Left ventricle myocardium inferior (tissue), 1 donor: ENCODE measurements at regions not wholly inside any gene's neighbourhood (a gene's known extent, or its start where the extent isn't known, plus 50 kb on each side); places are given as distances from the start of the nearest gene placed in this dataset.

Experiments
- DNase-seq: peaks from one replicate; pipeline ENCODE4 v3.0.0-alpha.2; 2020
- H3K27ac ChIP-seq: fragments of 200-600 bp; replicated peaks from 2 replicates; pipeline ENCODE4 v1.8.0; 2021
- H3K27me3 ChIP-seq: fragments of 200-600 bp; 2 replicates; pipeline ENCODE4 v1.8.0; 2021; ENCODE audit warnings: low read depth
- H3K36me3 ChIP-seq: fragments of 200-600 bp; 2 replicates; pipeline ENCODE4 v1.8.0; 2021
- H3K4me1 ChIP-seq: fragments of 200-600 bp; 2 replicates; pipeline ENCODE4 v1.8.0; 2021
- H3K4me3 ChIP-seq: fragments of 200-600 bp; 2 replicates; pipeline ENCODE4 v1.8.0; 2021; ENCODE audit warnings: mild to moderate bottlenecking, moderate library complexity
- H3K9me3 ChIP-seq: fragments of 200-600 bp; replicated peaks from 2 replicates; pipeline ENCODE4 v1.8.0; 2021
- CTCF ChIP-seq: fragments of 200-600 bp; IDR thresholded peaks from 2 replicates; pipeline ENCODE4 v1.8.0; 2021; ENCODE audit warnings: antibody characterized with exemption, mild to moderate bottlenecking, borderline replicate concordance
- intact Hi-C: fragments of 100-400 bp; cut with micrococcal nuclease; formaldehyde crosslinking; loops from one replicate; pipeline ENCODE4 v1.11.0; 2022
- donor health status: DM: no; HTN: yes; CAD: no; lungs with severe emphysema.

DNA sequence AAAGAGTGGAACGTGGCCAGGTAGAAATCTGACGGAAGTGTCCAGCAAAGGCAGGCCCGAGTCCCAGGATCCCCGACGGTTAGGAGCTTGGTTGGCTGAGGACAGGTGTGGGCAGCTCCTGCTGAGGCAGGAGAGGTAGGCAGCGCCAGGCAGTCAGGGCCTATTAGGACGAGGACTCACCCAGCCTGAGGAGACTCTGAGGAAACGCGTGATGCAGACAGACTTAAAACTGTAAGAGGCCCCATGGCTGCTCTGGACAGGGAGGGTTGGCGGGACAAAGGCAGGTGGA is 255.7 kb upstream of the SFSWAP start:
- intact Hi-C loops, result no loop called here
- TF ChIP-seq CTCF, result no peak

DNA sequence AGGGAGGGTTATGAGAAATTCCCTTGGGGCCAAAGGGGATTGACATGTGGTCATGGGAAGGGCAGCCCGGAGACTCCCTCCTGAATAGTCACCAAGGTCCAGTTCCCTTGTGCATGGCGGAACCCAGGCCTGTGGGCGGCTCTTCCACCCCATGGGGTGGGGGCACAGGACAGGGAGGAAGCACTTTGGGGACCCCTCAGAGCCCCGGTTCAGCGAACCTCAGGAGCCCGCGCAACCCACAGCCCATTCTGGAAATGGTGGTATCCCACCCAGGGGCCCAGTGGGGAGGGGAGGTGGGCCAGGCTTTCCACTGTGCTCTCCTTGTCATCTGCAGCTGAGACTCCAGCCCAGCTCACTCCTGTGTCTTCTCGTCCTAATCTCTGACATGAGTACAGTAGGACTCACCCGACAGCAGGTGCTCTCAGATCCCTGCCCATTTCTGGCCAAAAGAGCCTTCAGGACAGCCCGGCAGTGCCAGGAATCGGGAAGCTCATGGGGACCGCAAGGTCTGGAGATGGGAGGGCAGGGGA is 255.2 kb upstream of the SFSWAP start:
- peaks cover 71% of the 10 kb centered on the region for H3K27me3 ChIP-seq
- no peak for DNase-seq
- intact Hi-C loops, result no loop called here

More for the DNA sequence above, 255.7 kb upstream of the SFSWAP start:
- Histone ChIP-seq H3K9me3 (peaks cover 17% of the 10 kb centered on the region), H3K4me1 (no peaks in the 10 kb centered on the region), H3K27me3 (peaks cover 66% of the 10 kb centered on the region), H3K36me3 (no peaks in the 10 kb centered on the region), H3K27ac (no peak overlapping the region), H3K4me3 (no peak overlapping the region)
- DNase-seq, result no peak

DNA sequence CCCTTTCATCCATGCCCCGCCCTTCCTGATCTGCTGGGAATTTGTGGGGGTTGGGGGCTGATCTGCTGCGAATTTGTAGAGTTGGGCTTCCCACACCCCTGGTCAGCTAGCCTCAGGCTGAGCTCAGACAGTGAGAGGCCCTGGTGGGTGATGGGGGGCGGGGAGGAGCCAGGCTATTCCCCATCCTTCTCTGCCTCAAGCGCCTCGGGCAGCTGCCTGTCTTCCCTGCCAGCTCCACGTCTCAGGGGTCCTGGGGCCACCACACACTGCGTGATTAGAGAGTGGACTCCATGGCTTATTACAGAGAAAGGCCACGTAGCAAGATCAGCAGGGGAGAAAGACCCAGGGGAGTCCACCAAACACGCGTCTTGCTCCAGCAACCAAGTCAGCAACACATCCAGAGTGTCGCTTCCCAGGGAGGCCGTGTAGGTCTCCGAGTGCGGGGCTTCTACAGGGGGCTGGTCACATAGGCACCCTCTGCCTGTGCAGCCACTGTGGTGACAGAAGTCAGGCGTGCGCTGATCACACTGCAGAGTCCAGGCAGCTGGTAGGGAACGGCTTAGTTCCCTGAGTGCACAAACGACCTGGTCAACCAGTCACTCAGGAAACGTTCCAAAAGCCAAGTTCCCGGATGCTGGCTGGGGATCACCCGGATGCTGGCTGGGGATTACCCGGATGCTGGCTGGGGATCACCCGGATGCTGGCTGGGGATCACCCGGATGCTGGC is 254.4 kb upstream of the SFSWAP start:
- no peaks in the 10 kb centered on the region for H3K4me1 ChIP-seq
- H3K27me3 ChIP-seq, result peaks cover 79% of the 10 kb centered on the region
- TF ChIP-seq CTCF, result no peak
- no peak overlapping the region for H3K27ac ChIP-seq
- no peak overlapping the region for H3K4me3 ChIP-seq
- H3K36me3 ChIP-seq, result no peaks in the 10 kb centered on the region
- no peak for DNase-seq
- H3K9me3 ChIP-seq, result peaks cover 4% of the 10 kb centered on the region
- intact Hi-C loops, result no loop called here

More for the DNA sequence above, 255.2 kb upstream of the SFSWAP start:
- Histone ChIP-seq H3K27ac (no peak overlapping the region), H3K36me3 (no peaks in the 10 kb centered on the region), H3K9me3 (peaks cover 12% of the 10 kb centered on the region), H3K4me3 (no peak overlapping the region), H3K4me1 (no peaks in the 10 kb centered on the region)
- TF ChIP-seq CTCF, result no peak

- Histone ChIP-seq H3K9me3 (peaks cover 4% of the 10 kb centered on the region), H3K4me1 (no peaks in the 10 kb centered on the region), H3K36me3 (no peaks in the 10 kb centered on the region), H3K27ac (no peak overlapping the region), H3K4me3 (no peak overlapping the region), H3K27me3 (peaks cover 79% of the 10 kb centered on the region)
- no peak for TF ChIP-seq CTCF
- intact Hi-C loops, result no loop called here
- no peak for DNase-seq
These were observed 253.9 kb upstream of the SFSWAP start for GRCh38 chr12:131457028-131457310.

DNA sequence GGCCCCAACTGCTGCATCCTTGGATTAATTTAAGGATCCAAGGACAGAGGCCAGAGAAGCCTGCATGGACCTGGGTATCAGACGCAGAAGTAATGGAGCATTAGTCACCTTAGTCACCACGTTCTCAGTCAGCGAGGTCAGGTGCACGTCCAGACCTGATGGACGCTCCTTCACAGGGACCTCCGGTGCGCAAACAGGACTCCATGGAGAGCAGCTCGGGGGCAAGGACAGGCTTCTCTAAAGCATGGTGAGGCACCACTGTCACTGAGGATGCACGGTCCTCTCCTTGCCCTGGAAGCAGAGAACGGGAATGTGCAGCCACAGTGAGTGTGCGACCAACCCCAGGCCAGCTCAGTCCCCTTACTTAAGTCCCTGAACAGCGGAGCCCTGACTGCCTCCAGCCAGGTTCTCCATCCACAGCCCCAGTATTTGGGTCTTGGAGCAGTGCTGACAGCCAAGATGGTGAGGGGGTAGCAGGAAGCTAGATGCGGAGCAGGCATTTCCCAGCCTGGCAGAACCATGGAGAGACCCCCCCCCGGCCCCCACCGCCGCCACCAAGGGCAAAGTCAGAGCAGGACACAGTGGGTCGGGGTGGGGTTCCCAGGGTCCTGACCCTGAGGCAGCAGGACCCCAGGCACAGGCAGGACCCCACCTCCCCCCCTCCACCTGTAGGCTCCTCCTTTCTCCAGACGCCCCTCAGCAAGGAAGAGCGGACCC is 253.4 kb upstream of the SFSWAP start:
- Histone ChIP-seq H3K36me3 (no peaks in the 10 kb centered on the region), H3K27ac (no peak overlapping the region), H3K9me3 (peaks cover 8% of the 10 kb centered on the region), H3K27me3 (peaks cover 79% of the 10 kb centered on the region), H3K4me3 (no peak overlapping the region), H3K4me1 (no peaks in the 10 kb centered on the region)
- intact Hi-C loops, result no loop called here
- no peak for DNase-seq
- TF ChIP-seq CTCF, result no peak
